Fibroblast of mammary gland (primary cell): ENCODE measurements at regions not wholly inside any gene's neighbourhood (a gene's known extent, or its start where the extent isn't known, plus 50 kb on each side); places are given as distances from the start of the nearest gene placed in this dataset.

Experiments used
- DNase-seq: peaks from one replicate; pipeline ENCODE4 v3.0.0-alpha.2; 2010; ENCODE audit warnings: low read depth
- H3K4me3 ChIP-seq: 2 replicates; pipeline ENCODE4 v1.5.1; 2011; ENCODE audit warnings: low read depth, mild to moderate bottlenecking, low read length, moderate library complexity; ENCODE audit not compliant: control insufficient read depth
- TF ChIP-seq, protein P1 (sequence below): conservative IDR thresholded peaks from 2 replicates; pipeline ENCODE4 v1.5.1; 2011; ENCODE audit warnings: low read depth, low read length, inconsistent platforms; ENCODE audit not compliant: control insufficient read depth, insufficient read depth

DNA sequence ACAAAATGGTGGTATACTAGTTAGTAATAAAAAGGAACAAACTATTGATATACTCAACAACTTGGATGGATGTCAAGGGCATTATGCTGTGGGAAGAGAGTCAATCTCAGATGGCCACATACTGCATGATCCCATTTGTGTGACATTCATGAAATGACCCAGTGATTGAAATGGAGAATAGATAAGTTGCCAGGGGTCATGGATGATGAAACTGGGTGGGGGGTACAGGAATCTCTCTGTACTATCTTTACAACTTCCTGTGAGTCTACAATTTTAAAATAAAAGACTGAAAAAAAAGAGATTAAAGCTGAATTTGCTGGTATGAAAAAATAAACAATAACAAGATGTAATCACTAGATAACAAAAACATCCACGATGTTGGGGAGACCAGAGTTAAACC, 70.5 kb upstream of the CDYL2 start:
- no peak for DNase-seq
- TF ChIP-seq, protein P1, sequence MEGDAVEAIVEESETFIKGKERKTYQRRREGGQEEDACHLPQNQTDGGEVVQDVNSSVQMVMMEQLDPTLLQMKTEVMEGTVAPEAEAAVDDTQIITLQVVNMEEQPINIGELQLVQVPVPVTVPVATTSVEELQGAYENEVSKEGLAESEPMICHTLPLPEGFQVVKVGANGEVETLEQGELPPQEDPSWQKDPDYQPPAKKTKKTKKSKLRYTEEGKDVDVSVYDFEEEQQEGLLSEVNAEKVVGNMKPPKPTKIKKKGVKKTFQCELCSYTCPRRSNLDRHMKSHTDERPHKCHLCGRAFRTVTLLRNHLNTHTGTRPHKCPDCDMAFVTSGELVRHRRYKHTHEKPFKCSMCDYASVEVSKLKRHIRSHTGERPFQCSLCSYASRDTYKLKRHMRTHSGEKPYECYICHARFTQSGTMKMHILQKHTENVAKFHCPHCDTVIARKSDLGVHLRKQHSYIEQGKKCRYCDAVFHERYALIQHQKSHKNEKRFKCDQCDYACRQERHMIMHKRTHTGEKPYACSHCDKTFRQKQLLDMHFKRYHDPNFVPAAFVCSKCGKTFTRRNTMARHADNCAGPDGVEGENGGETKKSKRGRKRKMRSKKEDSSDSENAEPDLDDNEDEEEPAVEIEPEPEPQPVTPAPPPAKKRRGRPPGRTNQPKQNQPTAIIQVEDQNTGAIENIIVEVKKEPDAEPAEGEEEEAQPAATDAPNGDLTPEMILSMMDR, result no peak

DNA sequence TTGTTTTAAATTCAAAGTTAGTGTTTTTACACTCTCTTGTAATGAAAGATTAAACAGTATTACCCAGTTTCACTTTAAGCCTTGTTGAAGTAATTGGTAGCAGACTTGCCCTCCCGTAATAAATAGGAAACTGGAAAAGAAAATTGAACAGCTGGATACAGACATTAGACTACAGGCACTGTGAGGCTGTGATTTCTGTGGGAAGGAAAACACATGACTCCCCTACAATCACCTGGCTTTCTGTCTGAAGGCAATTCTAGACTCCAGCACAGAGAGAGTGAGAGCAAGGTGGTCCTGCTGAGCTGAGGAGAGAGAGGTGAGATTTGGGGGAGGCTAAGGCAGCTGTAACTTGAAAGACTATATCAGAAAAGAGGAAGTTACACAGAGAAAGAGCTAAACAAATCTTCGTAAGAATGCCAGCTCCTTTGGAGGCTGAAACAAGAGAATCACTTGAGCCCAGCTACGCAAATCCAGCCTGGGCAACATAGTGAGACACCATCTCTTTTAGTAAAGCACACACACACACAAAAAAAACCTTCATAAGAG, 57.8 kb upstream of the CDYL2 start:
- TF ChIP-seq, protein P1, result no peak
- DNase-seq, result no peak
- H3K4me3 ChIP-seq, result no peak overlapping the region

More for the DNA sequence above, 70.5 kb upstream of the CDYL2 start:
- H3K4me3 ChIP-seq, result no peak overlapping the region
